ENCODE measurements at regions not wholly inside any gene's neighbourhood (a gene's known extent, or its start where the extent isn't known, plus 50 kb on each side); places are given as distances from the start of the nearest gene placed in this dataset.
"Not testable (repeated sequence)": the region's sequence is repeated elsewhere in the genome, so short reads cannot be mapped to it uniquely, and the experiment has no call there.

GRCh38 chr22:34834059-34834458 lies 231.9 kb upstream of the ISX start:
- TF ChIP-seq EP300 (IDR thresholded peaks at IDR 0.05; ENCODE audit: low read depth) (no peak), POLR2AphosphoS5 (IDR thresholded peaks at IDR 0.05) (no peak), CTCF (IDR thresholded peaks at IDR 0.05) (no peak), POLR2A (IDR thresholded peaks at IDR 0.05) (no peak)
- Histone ChIP-seq H3K4me3 (no peak overlapping the region), H3K27ac (no peak overlapping the region), H3K36me3 (no peaks in the 10 kb centered on the region), H3K4me1 (no peaks in the 10 kb centered on the region), H3K9me3 (no peaks in the 10 kb centered on the region), H3K27me3 (no peaks in the 10 kb centered on the region)
- in situ Hi-C loops (cut with MboI; ENCODE audit: low pct_ligation_motif_present in 1 of 4, low pct_unique_long_range_greater_than_20kb in 1 of 4, low sequenced_read_pairs in 3 of 4) = loop anchor here in 1 of 4 donors (25.0 kb wide), 1 partner anchor 103 kb away; no protein-coding TSS in a partner anchor
- DNase-seq = no peak
- intact Hi-C loops (cut with DNase I; ENCODE audit: low total_unique reads) = no loop called here
- WGBS, 2 donors (ENCODE audit: low coverage in 1 of 2) = 71 to 100% methylated on average over 1 to 4 of the region's 4 CpGs

GRCh38 chr22:34834541-34834940 lies 231.4 kb upstream of the ISX start:
- DNase-seq; H3K4me1 ChIP-seq; H3K9me3 ChIP-seq; H3K27ac ChIP-seq; H3K27me3 ChIP-seq; H3K36me3 ChIP-seq; intact Hi-C loops (cut with DNase I; ENCODE audit: low total_unique reads); H3K4me3 ChIP-seq: not testable (repeated sequence)
- in situ Hi-C loops (cut with MboI; ENCODE audit: low pct_ligation_motif_present in 1 of 4, low pct_unique_long_range_greater_than_20kb in 1 of 4, low sequenced_read_pairs in 3 of 4) = loop anchor here in 1 of 4 donors (25.0 kb wide), 1 partner anchor 103 kb away; no protein-coding TSS in a partner anchor
- 61 to 67% methylated on average over 3 of the region's 3 CpGs for WGBS, 2 donors (ENCODE audit: low coverage in 1 of 2)

GRCh38 chr22:34841331-34841771 lies 224.6 kb upstream of the ISX start:
- in situ Hi-C loops (cut with MboI; ENCODE audit: low pct_ligation_motif_present in 1 of 4, low pct_unique_long_range_greater_than_20kb in 1 of 4, low sequenced_read_pairs in 3 of 4) = loop anchor here in 1 of 4 donors (25.0 kb wide), 1 partner anchor 96 kb away; no protein-coding TSS in a partner anchor
- H3K27me3 ChIP-seq = peaks cover 1% of the 10 kb centered on the region
- intact Hi-C loops (cut with DNase I; ENCODE audit: low total_unique reads) = no loop called here

GRCh38 chr22:34841911-34842310 lies 224.0 kb upstream of the ISX start:
- H3K36me3 ChIP-seq = no peaks in the 10 kb centered on the region
- intact Hi-C loops (cut with DNase I; ENCODE audit: low total_unique reads) = no loop called here
- TF ChIP-seq POLR2AphosphoS5 (IDR thresholded peaks at IDR 0.05) (no peak), POLR2A (IDR thresholded peaks at IDR 0.05) (no peak), EP300 (IDR thresholded peaks at IDR 0.05; ENCODE audit: low read depth) (no peak), CTCF (IDR thresholded peaks at IDR 0.05) (no peak)
- no peak for DNase-seq
- 54 to 58% methylated on average over 3 to 4 of the region's 4 CpGs for WGBS, 2 donors (ENCODE audit: low coverage in 1 of 2)
- in situ Hi-C loops (cut with MboI; ENCODE audit: low pct_ligation_motif_present in 1 of 4, low pct_unique_long_range_greater_than_20kb in 1 of 4, low sequenced_read_pairs in 3 of 4) = loop anchor here in 1 of 4 donors (25.0 kb wide), 1 partner anchor 95 kb away; no protein-coding TSS in a partner anchor
- no peak overlapping the region for H3K4me3 ChIP-seq
- H3K4me1 ChIP-seq = no peaks in the 10 kb centered on the region
- no peaks in the 10 kb centered on the region for H3K9me3 ChIP-seq
- no peak overlapping the region for H3K27ac ChIP-seq
- H3K27me3 ChIP-seq = peaks cover 5% of the 10 kb centered on the region

More at GRCh38 chr22:34841331-34841771, 224.6 kb upstream of the ISX start:
- WGBS, 2 donors (ENCODE audit: low coverage in 1 of 2) = 59 to 75% methylated on average over 2 to 3 of the region's 3 CpGs
- TF ChIP-seq EP300 (IDR thresholded peaks at IDR 0.05; ENCODE audit: low read depth) = no peak
- Histone ChIP-seq H3K27ac (no peak overlapping the region), H3K36me3 (no peaks in the 10 kb centered on the region), H3K4me1 (no peaks in the 10 kb centered on the region), H3K4me3 (no peak overlapping the region), H3K9me3 (no peaks in the 10 kb centered on the region)
- no peak for DNase-seq

- in situ Hi-C loops (cut with MboI; ENCODE audit: low pct_ligation_motif_present in 1 of 4, low pct_unique_long_range_greater_than_20kb in 1 of 4, low sequenced_read_pairs in 3 of 4) (loop anchor here in 1 of 4 donors (25.0 kb wide), 1 partner anchor 95 kb away; no protein-coding TSS in a partner anchor), intact Hi-C loops (cut with DNase I; ENCODE audit: low total_unique reads) (no loop called here)
- H3K27ac ChIP-seq = no peak overlapping the region
- H3K27me3 ChIP-seq = peaks cover 7% of the 10 kb centered on the region
- WGBS, 2 donors (ENCODE audit: low coverage in 1 of 2) = 81% methylated on average over 2 of the region's 2 CpGs; no CpG with 5 or more reads in 1 of the 2 donors
- no peak for TF ChIP-seq EP300 (IDR thresholded peaks at IDR 0.05; ENCODE audit: low read depth)
- TF ChIP-seq POLR2A (IDR thresholded peaks at IDR 0.05) = no peak
- no peak for TF ChIP-seq POLR2AphosphoS5 (IDR thresholded peaks at IDR 0.05)
- no peak for TF ChIP-seq CTCF (IDR thresholded peaks at IDR 0.05)
- no peaks in the 10 kb centered on the region for H3K36me3 ChIP-seq
- no peak overlapping the region for H3K4me3 ChIP-seq
- no peaks in the 10 kb centered on the region for H3K4me1 ChIP-seq
- no peak for DNase-seq
- no peaks in the 10 kb centered on the region for H3K9me3 ChIP-seq
These were observed 223.3 kb upstream of the ISX start for GRCh38 chr22:34842630-34843029.

- in situ Hi-C loops (cut with MboI; ENCODE audit: low pct_ligation_motif_present in 1 of 4, low pct_unique_long_range_greater_than_20kb in 1 of 4, low sequenced_read_pairs in 3 of 4) = loop anchor here in 1 of 4 donors (25.0 kb wide), 1 partner anchor 94 kb away; no protein-coding TSS in a partner anchor
- H3K4me1 ChIP-seq; H3K9me3 ChIP-seq; H3K27ac ChIP-seq; H3K36me3 ChIP-seq; H3K4me3 ChIP-seq; intact Hi-C loops (cut with DNase I; ENCODE audit: low total_unique reads); DNase-seq; H3K27me3 ChIP-seq: not testable (repeated sequence)
- WGBS, 2 donors (ENCODE audit: low coverage in 1 of 2) = 0 to 93% methylated on average over 1 of the region's 1 CpG
These were observed 222.2 kb upstream of the ISX start for GRCh38 chr22:34843743-34844142.
